Common myeloid progenitor, CD34-positive (primary cell): ENCODE measurements at regions not wholly inside any gene's neighbourhood (a gene's known extent, or its start where the extent isn't known, plus 50 kb on each side); places are given as distances from the start of the nearest gene placed in this dataset.

ENCODE experiments used
- CTCF ChIA-PET: fragments of 350-600 bp; sonication (Branson Sonifier 250); formaldehyde crosslinking; loops from one replicate; lab custom pipeline; 2021; ENCODE audit warnings: antibody characterized with exemption; lab: Charles Lee
- POLR2A ChIA-PET: fragments of 350-600 bp; sonication (Branson Sonifier 250); formaldehyde crosslinking; loops from one replicate; lab custom pipeline; 2021; ENCODE audit warnings: antibody characterized with exemption; lab: Charles Lee
- DNase-seq, 3 donors: peaks; one replicate each; pipeline versions ENCODE4 v3.0.0 to v3.0.0-alpha.2; 2013
- H3K27ac ChIP-seq, 2 experiments: 1 replicate in 1 of 2; 2 replicates in 1 of 2; pipeline ENCODE4 v1.7.0; 2013; ENCODE audit warnings: inconsistent platforms in 2 of 2, low read length in 2 of 2, mild to moderate bottlenecking in 2 of 2, low read depth in 1 of 2, moderate library complexity in 1 of 2; ENCODE audit not compliant: severe bottlenecking in 2 of 2, insufficient read depth in 1 of 2, poor library complexity in 1 of 2
- H3K27me3 ChIP-seq, 5 experiments: replicated peaks in 2 of 5; 1 replicate in 3 of 5; 2 replicates in 2 of 5; pipeline versions ENCODE4 v1.6.1 to v1.7.0; 2013; ENCODE audit warnings: low read length in 4 of 5, mild to moderate bottlenecking in 2 of 5, moderate library complexity in 2 of 5, inconsistent platforms in 1 of 5; ENCODE audit not compliant: insufficient read depth in 5 of 5, control insufficient read depth in 4 of 5
- H3K36me3 ChIP-seq, 4 experiments: 1 replicate in 2 of 4; 2 replicates in 2 of 4; pipeline versions ENCODE4 v1.6.1 to v1.7.0; 2013; ENCODE audit warnings: low read length in 3 of 4, control low read depth in 1 of 4, mild to moderate bottlenecking in 1 of 4; ENCODE audit not compliant: control insufficient read depth in 4 of 4, insufficient read depth in 4 of 4
- H3K4me1 ChIP-seq, 4 experiments: 1 replicate in 3 of 4; 2 replicates in 1 of 4; pipeline versions ENCODE4 v1.6.1 to v1.7.1; 2013; ENCODE audit warnings: low read length in 3 of 4, mild to moderate bottlenecking in 3 of 4, control low read depth in 1 of 4, inconsistent platforms in 1 of 4, moderate library complexity in 1 of 4; ENCODE audit not compliant: control insufficient read depth in 4 of 4, insufficient read depth in 4 of 4; ENCODE audit errors: control extremely low read depth in 1 of 4
- H3K4me3 ChIP-seq, 7 experiments: 1 replicate in 4 of 7; 2 replicates in 3 of 7; pipeline versions ENCODE4 v1.5.1 to v1.7.0; 2013; ENCODE audit warnings: mild to moderate bottlenecking in 7 of 7, low read length in 6 of 7, moderate library complexity in 6 of 7, inconsistent platforms in 2 of 7, low read depth in 2 of 7, control low read depth in 1 of 7; ENCODE audit not compliant: insufficient read depth in 4 of 7, control insufficient read depth in 1 of 7; ENCODE audit errors: extremely low read depth in 1 of 7
- H3K9me3 ChIP-seq, 5 experiments: 1 replicate in 4 of 5; 2 replicates in 1 of 5; pipeline versions ENCODE4 v1.6.1 to v1.7.1; 2013; ENCODE audit warnings: low read length in 4 of 5, mild to moderate bottlenecking in 2 of 5, inconsistent platforms in 1 of 5, low read depth in 1 of 5, moderate library complexity in 1 of 5; ENCODE audit not compliant: control insufficient read depth in 4 of 5, insufficient read depth in 2 of 5; ENCODE audit errors: control extremely low read depth in 1 of 5
- WGBS: methylation state at CpG from one replicate; pipeline ENCODE4 v1.1.5; 2013; ENCODE audit not compliant: insufficient coverage; 5-methylcytosine and 5-hydroxymethylcytosine counted together

DNA sequence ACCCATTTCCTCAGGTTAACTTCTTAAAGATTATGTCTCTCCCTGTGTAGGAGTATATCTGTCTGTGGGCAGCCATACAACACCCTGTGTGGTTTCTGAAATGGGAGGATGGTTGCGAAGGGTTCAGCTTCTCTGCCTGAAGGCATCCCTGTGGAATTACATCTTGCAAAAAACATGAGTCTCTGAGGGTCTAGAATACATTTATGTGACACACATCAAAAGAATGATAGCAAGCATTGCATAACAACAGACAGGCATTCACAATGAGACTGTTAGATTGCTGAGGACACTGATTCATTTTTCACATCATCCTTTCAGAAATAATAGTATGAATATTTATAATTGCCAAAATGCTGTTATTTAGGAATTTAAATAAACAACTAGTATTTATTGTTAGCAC, 670.9 kb downstream of the HTR1B start:
- DNase-seq: no peak
- 100% methylated on average over 1 of the region's 1 CpG for WGBS
- Histone ChIP-seq H3K27ac (no peak overlapping the region), H3K4me3 (no peak overlapping the region), H3K36me3 (no peaks in the 10 kb centered on the region), H3K27me3 (no peaks in the 10 kb centered on the region), H3K9me3 (no peaks in the 10 kb centered on the region), H3K4me1 (no peaks in the 10 kb centered on the region)
- CTCF ChIA-PET: no interaction called here
- POLR2A ChIA-PET: no interaction called here

DNA sequence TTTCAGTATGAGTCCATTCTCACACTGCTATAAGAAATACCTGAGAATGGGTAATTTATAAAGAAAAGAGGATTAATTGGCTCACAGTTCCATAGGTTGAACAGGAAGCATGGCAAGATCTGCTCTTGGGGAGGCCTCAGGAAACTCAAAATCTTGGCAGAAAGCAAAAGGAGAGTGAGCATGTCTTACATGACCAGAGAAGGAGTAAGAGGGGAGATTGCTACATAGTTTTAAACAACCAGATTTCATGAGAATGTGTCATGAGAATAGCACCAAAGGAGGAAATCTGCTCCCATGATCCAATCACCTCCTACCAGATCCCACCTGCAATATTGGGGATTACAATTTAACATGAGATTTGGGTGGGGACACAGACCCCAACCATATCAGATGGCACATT, 672.4 kb downstream of the HTR1B start:
- Histone ChIP-seq H3K4me3 (no peak overlapping the region), H3K9me3 (no peaks in the 10 kb centered on the region), H3K27me3 (no peaks in the 10 kb centered on the region), H3K4me1 (no peaks in the 10 kb centered on the region), H3K36me3 (no peaks in the 10 kb centered on the region), H3K27ac (no peak overlapping the region)
- ChIA-PET POLR2A (no interaction called here), CTCF (no interaction called here)
- DNase-seq: no peak

DNA sequence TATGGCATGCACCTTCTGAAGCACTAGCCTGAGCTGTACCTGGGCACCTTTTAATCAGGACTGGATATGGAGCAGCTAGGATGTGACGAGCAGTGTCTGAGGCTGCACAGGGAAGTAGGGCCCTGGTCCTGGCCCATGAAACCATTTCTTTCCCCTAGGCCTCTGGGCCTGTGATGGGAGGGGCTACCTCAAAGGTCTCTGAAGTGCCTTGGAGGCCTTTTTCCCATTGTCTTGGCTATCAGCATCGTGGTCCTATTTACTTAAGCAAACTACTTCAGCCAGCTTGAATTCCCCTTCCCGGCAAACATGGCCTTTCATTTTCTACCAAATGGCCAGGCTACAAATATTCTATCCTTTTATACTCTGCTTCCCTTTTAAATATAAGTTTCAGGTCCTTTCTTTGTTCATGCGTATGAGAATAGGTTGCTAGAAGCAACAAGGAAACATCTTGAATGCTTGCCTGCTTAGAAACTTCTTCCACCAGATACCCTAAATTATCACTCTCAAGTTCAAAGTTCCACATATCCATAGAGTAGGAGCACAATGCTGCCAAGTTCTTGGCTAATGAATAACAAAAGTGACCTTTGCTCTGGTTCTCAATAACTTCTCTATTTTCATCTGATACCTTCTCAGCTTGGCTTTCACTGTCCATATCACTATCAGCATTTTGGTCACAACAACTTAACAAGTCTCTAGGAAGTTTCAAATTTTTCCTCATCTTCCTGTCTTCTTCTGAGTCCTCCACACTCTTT, 673.1 kb downstream of the HTR1B start:
- no peak overlapping the region for H3K4me3 ChIP-seq
- DNase-seq: no peak
- H3K36me3 ChIP-seq: no peaks in the 10 kb centered on the region
- ChIA-PET CTCF (no interaction called here), POLR2A (no interaction called here)
- 100% methylated on average over 4 of the region's 4 CpGs for WGBS
- no peaks in the 10 kb centered on the region for H3K9me3 ChIP-seq
- no peaks in the 10 kb centered on the region for H3K27me3 ChIP-seq
- no peak overlapping the region for H3K27ac ChIP-seq
- H3K4me1 ChIP-seq: no peaks in the 10 kb centered on the region

DNA sequence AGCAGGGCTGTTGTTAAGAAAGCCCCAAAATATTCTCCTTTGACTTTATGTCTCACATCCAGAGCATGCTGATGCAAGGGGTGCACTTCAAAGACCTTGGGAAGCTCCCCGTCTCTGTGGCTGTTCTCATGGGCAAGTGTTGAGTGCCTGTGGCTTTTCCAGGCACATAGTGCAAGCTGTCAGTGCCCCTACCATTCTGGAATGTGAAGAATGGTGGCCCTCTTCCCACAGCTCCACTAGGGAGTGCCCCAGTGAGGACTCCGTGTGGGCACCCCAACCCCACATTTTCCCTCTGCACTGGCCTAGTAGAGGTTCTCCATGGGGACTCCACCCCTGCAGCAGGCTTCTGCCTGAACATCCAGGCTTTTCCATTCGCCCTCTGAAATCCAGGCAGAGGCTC, 673.7 kb downstream of the HTR1B start:
- Histone ChIP-seq H3K36me3 (no peaks in the 10 kb centered on the region), H3K27me3 (no peaks in the 10 kb centered on the region), H3K27ac (no peak overlapping the region), H3K4me1 (no peaks in the 10 kb centered on the region), H3K9me3 (no peaks in the 10 kb centered on the region), H3K4me3 (no peak overlapping the region)
- CTCF ChIA-PET: no interaction called here
- 72% methylated on average over 3 of the region's 3 CpGs for WGBS
- DNase-seq: no peak
- POLR2A ChIA-PET: no interaction called here

DNA sequence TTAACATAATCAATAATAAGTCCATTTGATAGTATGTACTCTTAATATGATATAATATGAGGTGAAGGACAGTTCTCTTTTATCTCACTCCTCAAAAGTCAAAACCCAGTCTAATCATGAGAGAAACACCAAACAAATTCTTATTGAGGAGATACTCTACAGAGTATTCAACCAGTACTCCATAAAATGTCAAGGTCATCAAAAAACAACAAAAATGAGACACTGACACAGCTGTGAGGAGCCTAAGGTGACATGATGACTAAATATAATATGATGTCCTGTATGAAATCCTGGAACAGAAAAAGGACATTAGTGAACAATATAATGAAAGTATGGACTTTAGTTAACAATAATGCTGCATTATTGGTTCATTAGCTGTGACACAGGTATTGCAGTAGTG, 675.1 kb downstream of the HTR1B start:
- no peaks in the 10 kb centered on the region for H3K27me3 ChIP-seq
- H3K4me1 ChIP-seq: no peaks in the 10 kb centered on the region
- ChIA-PET POLR2A (no interaction called here), CTCF (no interaction called here)
- H3K36me3 ChIP-seq: no peaks in the 10 kb centered on the region
- no peak overlapping the region for H3K27ac ChIP-seq
- H3K4me3 ChIP-seq: no peak overlapping the region
- no peak for DNase-seq
- no peaks in the 10 kb centered on the region for H3K9me3 ChIP-seq

DNA sequence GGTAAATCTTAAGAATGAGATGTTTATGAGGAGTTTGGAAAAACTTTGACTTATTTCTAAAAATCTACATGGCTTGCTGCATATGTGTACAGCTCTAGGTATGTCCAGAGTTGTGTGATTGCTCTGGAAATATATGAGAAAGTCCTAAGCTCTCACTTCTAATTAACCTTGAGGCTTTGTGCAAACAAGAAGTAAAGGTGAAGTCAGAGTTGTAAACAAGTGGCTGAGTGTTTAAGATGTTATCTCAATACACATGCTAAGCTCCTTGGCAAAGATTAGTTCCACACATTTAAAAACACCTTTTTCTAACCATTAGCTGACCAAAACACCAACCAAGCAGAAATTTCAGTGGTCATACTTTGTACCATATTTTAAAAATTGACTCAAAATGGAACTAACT, 684.2 kb downstream of the HTR1B start:
- ChIA-PET CTCF (no interaction called here), POLR2A (no interaction called here)
- Histone ChIP-seq H3K9me3 (no peaks in the 10 kb centered on the region), H3K36me3 (no peaks in the 10 kb centered on the region), H3K4me3 (no peak overlapping the region), H3K27me3 (no peaks in the 10 kb centered on the region), H3K4me1 (no peaks in the 10 kb centered on the region), H3K27ac (no peak overlapping the region)
- DNase-seq: no peak

DNA sequence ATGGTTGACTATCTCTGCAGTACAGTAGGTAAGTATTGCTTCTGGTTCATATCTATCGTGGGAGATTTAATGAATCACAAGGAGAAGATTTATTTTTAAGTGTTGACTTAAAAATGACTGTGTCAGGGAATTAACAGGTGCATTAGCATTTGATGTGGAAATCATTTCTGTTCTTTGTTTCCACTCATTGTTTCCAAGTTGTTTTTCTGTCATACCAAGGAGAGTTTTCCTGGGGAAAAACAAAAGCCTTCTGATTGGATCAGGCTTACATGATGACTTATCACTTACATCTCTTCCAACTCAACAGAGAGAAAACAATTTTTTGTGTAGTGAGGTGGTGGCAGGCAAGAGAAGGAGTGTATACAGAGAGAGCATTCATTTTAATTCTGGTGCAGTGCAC, 686.4 kb downstream of the HTR1B start:
- CTCF ChIA-PET: no interaction called here
- H3K27me3 ChIP-seq: no peaks in the 10 kb centered on the region
- DNase-seq: no peak
- no peak overlapping the region for H3K4me3 ChIP-seq
- H3K4me1 ChIP-seq: no peaks in the 10 kb centered on the region
- H3K9me3 ChIP-seq: no peaks in the 10 kb centered on the region
- H3K36me3 ChIP-seq: no peaks in the 10 kb centered on the region
- H3K27ac ChIP-seq: no peak overlapping the region
- POLR2A ChIA-PET: no interaction called here
- WGBS: 29% methylated on average over 1 of the region's 1 CpG
